ENCODE measurements at regions not wholly inside any gene's neighbourhood (a gene's known extent, or its start where the extent isn't known, plus 50 kb on each side); places are given as distances from the start of the nearest gene placed in this dataset.

- TF ChIP-seq EZH2 (IDR thresholded peaks at IDR 0.05; ENCODE audit: borderline replicate concordance, low read length) (no peak), CTCF (IDR thresholded peaks at IDR 0.05; ENCODE audit: low read length) (no peak)
Measured at GRCh38 chr12:45559537-45559936, 170.0 kb upstream of the ARID2 start.
